ENCODE measurements at regions not wholly inside any gene's neighbourhood (a gene's known extent, or its start where the extent isn't known, plus 50 kb on each side); places are given as distances from the start of the nearest gene placed in this dataset.

DNA sequence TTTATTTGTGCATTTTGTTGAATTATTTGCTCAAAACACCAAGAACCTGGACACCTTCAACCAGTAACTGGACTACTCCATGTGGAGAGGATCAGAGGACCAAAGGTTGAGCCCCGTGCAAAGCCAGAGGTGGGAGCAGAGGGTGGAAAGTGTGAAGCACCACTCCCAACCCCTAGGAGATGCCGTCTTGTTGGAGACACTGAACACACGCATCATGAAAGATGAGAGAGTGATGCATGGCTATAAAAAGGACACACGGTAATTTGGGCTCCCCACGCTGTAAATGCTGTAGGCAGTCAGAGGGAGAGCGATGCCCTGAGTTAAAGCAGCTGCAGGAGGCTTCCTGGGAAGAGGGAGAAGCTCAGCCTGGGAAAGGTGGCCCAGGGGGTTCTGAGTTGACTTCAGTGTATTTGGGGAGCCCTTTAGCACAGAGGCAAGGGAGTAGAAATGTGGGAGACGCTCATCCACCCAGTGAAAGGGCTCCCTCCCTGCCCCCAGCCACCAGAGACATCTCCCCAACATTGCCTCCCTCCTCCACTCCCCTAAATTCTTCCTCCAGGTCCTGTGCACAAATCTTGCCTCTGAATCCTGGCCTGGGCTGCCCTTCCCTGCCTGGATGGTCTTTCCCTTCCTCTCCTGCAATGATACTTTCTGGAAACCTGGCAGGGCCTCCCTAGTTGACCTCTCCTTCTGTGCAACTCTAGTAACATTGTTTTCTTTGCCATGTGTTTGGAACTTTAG lies 55.8 kb upstream of the IYD start:
- Mint-ChIP-seq H3K4me3 (no peak overlapping the region), H3K4me1 (peaks cover 30% of the 10 kb centered on the region), H3K27ac (no peak overlapping the region), H3K36me3 (ENCODE audit: low read depth) (no peaks in the 10 kb centered on the region), H3K27me3 (ENCODE audit: low read depth) (peaks cover 33% of the 10 kb centered on the region), H3K9me3 (peaks cover 3% of the 10 kb centered on the region)
- TF ChIP-seq, protein P1, sequence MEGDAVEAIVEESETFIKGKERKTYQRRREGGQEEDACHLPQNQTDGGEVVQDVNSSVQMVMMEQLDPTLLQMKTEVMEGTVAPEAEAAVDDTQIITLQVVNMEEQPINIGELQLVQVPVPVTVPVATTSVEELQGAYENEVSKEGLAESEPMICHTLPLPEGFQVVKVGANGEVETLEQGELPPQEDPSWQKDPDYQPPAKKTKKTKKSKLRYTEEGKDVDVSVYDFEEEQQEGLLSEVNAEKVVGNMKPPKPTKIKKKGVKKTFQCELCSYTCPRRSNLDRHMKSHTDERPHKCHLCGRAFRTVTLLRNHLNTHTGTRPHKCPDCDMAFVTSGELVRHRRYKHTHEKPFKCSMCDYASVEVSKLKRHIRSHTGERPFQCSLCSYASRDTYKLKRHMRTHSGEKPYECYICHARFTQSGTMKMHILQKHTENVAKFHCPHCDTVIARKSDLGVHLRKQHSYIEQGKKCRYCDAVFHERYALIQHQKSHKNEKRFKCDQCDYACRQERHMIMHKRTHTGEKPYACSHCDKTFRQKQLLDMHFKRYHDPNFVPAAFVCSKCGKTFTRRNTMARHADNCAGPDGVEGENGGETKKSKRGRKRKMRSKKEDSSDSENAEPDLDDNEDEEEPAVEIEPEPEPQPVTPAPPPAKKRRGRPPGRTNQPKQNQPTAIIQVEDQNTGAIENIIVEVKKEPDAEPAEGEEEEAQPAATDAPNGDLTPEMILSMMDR (IDR thresholded peaks at IDR 0.05; ENCODE audit: unreplicated experiment in 3 of 3) = no peak

DNA sequence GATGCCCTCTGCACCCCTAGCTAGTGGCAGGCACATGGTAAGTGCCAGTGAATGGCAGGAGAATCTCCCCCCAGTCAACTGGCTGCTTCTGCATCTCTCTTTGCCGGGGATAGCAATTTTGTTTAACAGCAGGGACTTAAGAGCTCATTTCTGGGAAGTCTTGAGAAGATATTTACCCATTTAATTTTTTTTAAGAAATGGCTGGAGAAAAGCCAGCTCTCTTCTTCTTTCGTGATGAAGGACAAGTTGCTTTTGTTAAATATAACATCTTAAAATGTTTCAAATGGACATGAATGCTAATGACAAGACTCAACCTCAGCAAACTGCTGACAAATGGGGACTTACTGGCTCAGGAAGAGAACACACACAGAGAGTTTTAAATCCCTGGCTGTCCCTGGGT lies 55.0 kb upstream of the IYD start:
- peaks cover 30% of the 10 kb centered on the region for H3K4me1 Mint-ChIP-seq
- peaks cover 3% of the 10 kb centered on the region for H3K9me3 Mint-ChIP-seq
- peaks cover 32% of the 10 kb centered on the region for H3K27me3 Mint-ChIP-seq (ENCODE audit: low read depth)
- no peaks in the 10 kb centered on the region for H3K36me3 Mint-ChIP-seq (ENCODE audit: low read depth)
- H3K27ac Mint-ChIP-seq = no peak overlapping the region
- no peak overlapping the region for H3K4me3 Mint-ChIP-seq
- TF ChIP-seq, protein P1 (IDR thresholded peaks at IDR 0.05; ENCODE audit: unreplicated experiment in 3 of 3) = no peak

DNA sequence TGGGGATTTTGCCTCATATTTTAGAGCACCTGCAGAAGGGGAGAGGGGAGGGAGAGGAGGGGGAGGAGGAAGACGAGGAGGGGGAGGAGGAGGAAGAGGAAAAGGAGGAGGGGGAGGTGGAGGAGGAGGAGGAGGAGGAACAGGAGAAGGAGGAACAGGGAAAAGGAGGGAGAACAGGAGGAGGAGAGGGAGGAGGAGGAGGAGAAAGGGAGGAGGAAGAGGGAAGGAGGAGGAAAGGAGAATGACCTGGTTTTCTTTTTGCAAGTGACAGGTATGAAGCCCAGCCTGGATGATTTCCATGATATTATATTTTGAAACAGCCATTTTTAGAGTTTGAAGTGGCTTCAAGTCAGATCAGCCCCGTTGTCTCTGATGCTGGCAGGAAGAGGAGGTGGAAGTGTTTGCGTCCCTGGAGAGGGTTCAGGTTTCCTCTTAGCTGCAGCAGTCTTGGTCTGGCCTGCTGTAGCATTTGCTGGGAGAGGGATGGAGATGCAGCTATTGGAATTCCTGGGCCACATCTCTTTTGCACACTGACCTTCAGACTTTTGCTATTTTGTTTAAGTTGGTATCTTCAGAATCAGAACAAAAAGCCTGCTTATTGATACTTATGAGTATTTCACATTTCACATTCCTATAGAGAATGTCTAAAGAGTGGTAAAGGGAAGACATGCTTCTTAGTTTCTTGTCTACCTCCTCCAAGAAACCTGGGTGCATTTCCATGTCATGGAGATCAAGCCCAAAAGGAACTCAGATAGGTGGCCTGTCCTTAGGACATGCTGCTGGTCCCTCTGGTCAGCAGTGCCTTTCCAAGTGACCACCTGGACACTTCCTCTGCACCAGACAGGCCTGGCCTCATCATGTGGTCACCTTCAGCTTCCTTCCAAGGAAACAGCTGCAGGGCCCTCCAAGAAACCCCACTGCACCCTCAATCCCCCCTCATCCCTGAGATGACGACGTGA lies 54.3 kb upstream of the IYD start:
- TF ChIP-seq, protein P1 (IDR thresholded peaks at IDR 0.05; ENCODE audit: unreplicated experiment in 3 of 3) = no peak
- Mint-ChIP-seq H3K27ac (peak overlapping the region in 2 of 3 experiments; percentile 36 to 54), H3K27me3 (ENCODE audit: low read depth) (peaks cover 30% of the 10 kb centered on the region), H3K9me3 (peaks cover 3% of the 10 kb centered on the region), H3K4me3 (no peak overlapping the region), H3K36me3 (ENCODE audit: low read depth) (no peaks in the 10 kb centered on the region), H3K4me1 (peaks cover 30% of the 10 kb centered on the region)

DNA sequence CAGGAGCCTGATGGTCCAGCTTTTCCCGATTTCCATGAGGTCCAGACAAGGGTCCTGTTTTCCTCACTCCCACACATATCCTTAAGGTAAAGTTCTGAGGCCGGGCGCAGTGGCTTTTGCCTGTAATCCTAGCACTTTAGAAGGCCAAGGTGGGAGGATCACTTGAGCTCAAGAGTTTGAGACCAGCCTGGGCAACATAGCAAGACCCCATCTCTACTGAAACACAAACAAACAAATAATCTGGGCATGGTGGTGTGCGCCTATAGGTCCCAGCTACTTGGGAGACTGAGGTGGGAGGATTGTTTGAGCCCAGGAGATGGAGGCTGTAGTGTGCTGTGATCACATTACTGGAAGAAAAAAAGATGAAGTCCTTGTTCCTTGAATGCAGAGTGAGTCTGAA lies 53.2 kb upstream of the IYD start:
- no peak overlapping the region for H3K27ac Mint-ChIP-seq
- TF ChIP-seq, protein P1 (IDR thresholded peaks at IDR 0.05; ENCODE audit: unreplicated experiment in 3 of 3) = no peak
- H3K27me3 Mint-ChIP-seq (ENCODE audit: low read depth) = peaks cover 28% of the 10 kb centered on the region
- peaks cover 3% of the 10 kb centered on the region for H3K9me3 Mint-ChIP-seq
- H3K4me1 Mint-ChIP-seq = peaks cover 38% of the 10 kb centered on the region
- H3K4me3 Mint-ChIP-seq = no peak overlapping the region
- H3K36me3 Mint-ChIP-seq (ENCODE audit: low read depth) = no peaks in the 10 kb centered on the region

DNA sequence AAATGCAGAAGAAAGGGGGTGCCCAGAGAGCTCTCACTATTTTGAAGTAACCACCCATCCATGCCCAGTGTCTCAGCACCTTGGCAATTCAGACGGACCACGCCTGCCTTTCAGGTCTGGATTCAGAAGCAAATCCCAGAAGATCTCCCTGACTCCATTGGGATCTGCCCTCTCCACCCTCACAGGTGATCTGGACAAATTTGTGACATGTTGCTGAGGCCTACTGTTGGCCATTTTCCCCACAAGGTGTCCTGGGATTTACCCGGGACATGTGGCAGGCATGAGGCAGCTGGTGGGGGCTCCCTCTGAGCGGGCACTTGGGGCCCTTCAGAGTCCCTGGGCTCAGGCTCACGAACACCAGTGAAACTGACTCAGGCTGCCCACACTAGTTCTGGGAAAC lies 51.9 kb upstream of the IYD start:
- H3K36me3 Mint-ChIP-seq (ENCODE audit: low read depth) = no peaks in the 10 kb centered on the region
- no peak overlapping the region for H3K4me3 Mint-ChIP-seq
- peaks cover 45% of the 10 kb centered on the region for H3K4me1 Mint-ChIP-seq
- H3K9me3 Mint-ChIP-seq = peaks cover 3% of the 10 kb centered on the region
- TF ChIP-seq, protein P1 (IDR thresholded peaks at IDR 0.05; ENCODE audit: unreplicated experiment in 3 of 3) = no peak
- no peak overlapping the region for H3K27ac Mint-ChIP-seq
- peaks cover 22% of the 10 kb centered on the region for H3K27me3 Mint-ChIP-seq (ENCODE audit: low read depth)
